Astrocyte of the spinal cord (primary cell): ENCODE measurements at regions not wholly inside any gene's neighbourhood (a gene's known extent, or its start where the extent isn't known, plus 50 kb on each side); places are given as distances from the start of the nearest gene placed in this dataset.

Source experiments
- DNase-seq: peaks from one replicate; pipeline ENCODE4 v3.0.0; 2011; ENCODE audit warnings: low read depth, low spot score
- H3K4me3 ChIP-seq: 2 replicates; pipeline ENCODE4 v1.5.1; 2011; ENCODE audit warnings: low read depth, mild to moderate bottlenecking, low read length, moderate library complexity
- in situ Hi-C: cut with HindIII; loops from 2 replicates; pipeline ENCODE4 v1.10.0; 2017; ENCODE audit warnings: low sequenced_read_pairs
- TF ChIP-seq, protein P1 (sequence below): IDR thresholded peaks from 2 replicates; pipeline ENCODE4 v1.5.1; 2012; ENCODE audit warnings: low read depth, mild to moderate bottlenecking, low read length, inconsistent platforms

DNA sequence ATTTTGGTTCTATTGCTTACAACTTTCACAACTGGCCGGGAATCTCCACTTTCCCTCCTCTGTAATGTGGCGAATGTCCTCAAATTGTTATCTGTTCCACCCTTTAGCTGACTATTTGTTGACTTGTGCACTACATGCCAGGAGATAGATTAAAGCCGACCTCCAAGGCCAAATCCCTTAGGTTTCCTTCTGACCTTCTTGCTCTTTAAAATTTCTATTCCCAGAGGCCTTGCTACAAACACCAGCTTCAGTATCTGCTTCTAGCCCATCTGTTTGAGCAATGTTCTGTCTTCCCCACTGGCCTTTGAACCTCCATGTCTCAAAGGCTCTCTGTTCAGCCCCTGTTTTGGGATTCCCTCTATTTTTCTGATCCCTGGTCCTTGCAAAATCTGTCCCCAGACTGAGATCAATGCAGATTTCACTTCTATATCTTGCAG is 426.2 kb downstream of the LRATD1 start:
- no peak for DNase-seq
- TF ChIP-seq, protein P1, sequence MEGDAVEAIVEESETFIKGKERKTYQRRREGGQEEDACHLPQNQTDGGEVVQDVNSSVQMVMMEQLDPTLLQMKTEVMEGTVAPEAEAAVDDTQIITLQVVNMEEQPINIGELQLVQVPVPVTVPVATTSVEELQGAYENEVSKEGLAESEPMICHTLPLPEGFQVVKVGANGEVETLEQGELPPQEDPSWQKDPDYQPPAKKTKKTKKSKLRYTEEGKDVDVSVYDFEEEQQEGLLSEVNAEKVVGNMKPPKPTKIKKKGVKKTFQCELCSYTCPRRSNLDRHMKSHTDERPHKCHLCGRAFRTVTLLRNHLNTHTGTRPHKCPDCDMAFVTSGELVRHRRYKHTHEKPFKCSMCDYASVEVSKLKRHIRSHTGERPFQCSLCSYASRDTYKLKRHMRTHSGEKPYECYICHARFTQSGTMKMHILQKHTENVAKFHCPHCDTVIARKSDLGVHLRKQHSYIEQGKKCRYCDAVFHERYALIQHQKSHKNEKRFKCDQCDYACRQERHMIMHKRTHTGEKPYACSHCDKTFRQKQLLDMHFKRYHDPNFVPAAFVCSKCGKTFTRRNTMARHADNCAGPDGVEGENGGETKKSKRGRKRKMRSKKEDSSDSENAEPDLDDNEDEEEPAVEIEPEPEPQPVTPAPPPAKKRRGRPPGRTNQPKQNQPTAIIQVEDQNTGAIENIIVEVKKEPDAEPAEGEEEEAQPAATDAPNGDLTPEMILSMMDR: no peak
- in situ Hi-C loops: no loop called here
- H3K4me3 ChIP-seq: no peak overlapping the region

DNA sequence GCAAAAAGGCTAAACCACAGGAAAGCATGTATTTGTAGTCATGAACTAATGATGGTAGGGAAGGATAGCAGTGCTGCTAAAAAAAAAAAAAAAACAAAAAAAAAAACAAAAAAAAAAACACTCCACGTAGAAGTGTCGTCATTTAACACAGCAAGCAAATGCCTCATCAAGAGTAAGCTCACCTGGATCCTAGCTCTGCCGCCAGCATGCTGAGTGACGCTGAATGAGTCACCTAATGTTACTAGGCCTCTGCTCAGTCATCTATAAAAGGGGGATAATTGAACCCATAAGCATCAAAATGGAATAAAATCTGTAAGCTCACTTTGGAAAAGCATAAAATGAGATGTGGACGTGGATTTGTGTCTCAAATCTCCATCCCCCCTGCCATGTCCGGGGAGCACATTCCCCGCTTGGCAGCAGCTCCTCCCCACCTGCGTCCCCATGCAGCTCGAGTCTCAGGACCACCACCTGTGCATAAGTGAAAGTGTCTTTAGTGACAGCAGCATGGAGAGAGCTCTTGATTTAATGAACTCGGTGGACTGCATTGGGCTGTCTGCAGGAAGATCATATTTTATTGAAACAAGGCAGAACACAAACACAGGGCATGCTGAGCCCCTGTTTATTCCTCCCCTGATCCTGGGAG is 427.5 kb downstream of the LRATD1 start:
- in situ Hi-C loops: no loop called here
- DNase-seq: no peak
- TF ChIP-seq, protein P1: no peak
- no peak overlapping the region for H3K4me3 ChIP-seq

DNA sequence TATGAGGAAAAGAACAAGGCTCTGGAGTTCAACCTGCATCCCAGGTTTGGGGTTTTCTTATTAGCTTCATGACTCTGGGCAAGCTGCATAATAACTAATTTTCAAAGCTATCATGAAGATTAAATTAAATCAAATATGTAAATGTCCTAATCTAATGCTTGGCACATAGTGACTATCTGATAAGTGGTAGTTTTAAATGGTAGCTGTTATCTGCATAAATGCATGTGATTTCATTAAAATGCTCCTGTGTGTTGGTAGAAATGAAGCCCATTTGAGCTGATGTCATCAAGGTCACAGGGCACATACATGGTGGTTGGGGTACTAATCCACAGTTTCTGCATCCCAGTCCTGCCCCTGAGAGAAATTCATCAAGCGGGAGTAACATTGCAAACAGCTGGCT is 428.8 kb downstream of the LRATD1 start:
- TF ChIP-seq, protein P1: no peak
- no peak overlapping the region for H3K4me3 ChIP-seq
- in situ Hi-C loops: no loop called here
- no peak for DNase-seq

DNA sequence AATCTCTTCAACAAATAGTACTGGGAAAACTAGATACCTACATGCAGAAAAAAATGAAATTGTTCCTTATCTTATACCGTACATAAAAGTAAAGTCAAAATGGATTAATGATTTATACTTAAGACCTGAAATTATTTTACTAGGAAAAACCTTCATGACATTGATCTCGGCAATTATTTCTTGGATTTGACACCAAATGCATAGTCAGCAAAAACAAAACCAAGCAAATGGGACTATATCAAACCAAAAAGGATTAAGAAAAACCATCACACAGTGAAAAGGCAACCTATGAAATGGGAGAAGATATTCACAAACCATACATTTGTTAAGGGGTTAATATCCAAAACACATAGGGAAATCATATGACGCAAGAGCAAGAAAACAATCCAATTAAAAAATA is 433.6 kb downstream of the LRATD1 start:
- DNase-seq: no peak
- in situ Hi-C loops: no loop called here

DNA sequence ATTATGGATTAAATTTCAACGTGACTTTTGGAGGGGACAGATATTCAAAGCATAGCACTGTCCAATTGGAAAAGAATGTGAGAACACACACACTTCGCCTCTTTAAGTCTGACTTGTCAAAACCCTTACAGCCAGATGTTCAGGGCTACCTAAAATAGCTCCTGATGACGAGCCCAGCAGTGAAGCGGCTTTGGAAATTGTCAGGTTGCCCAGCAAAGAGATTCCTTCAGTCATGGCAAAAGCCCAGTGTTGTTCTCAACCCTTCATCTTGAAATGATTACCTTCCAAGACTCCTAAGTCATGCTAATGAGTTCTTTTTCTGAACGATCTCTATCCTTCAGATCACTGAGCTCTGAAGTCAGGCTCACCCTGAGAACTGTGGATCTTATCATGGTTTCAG is 436.6 kb downstream of the LRATD1 start:
- no peak overlapping the region for H3K4me3 ChIP-seq
- in situ Hi-C loops: no loop called here
- DNase-seq: no peak
- TF ChIP-seq, protein P1: no peak

More for the DNA sequence above, 433.6 kb downstream of the LRATD1 start:
- H3K4me3 ChIP-seq: no peak overlapping the region
- TF ChIP-seq, protein P1: no peak

DNA sequence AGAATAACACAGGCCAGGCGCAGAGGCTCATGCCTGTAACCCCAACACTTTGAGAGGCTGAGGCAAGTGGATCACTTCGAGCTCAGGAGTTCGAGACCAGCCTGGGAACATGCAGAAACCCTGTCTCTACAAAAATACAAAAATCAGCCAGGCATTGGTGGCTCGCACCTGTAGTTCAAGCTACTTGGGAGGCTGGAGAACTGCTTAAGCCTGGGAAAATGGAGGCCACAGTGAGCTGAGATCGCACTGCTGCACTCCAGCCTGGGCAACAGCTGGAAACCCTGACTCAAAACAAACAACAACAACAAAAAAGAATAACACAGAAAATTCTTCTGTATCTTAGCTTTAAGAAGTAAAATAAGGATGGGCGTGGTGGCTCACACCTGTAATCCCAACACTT is 440.3 kb downstream of the LRATD1 start:
- no peak for DNase-seq
- no peak overlapping the region for H3K4me3 ChIP-seq
- in situ Hi-C loops: no loop called here
- TF ChIP-seq, protein P1: no peak

DNA sequence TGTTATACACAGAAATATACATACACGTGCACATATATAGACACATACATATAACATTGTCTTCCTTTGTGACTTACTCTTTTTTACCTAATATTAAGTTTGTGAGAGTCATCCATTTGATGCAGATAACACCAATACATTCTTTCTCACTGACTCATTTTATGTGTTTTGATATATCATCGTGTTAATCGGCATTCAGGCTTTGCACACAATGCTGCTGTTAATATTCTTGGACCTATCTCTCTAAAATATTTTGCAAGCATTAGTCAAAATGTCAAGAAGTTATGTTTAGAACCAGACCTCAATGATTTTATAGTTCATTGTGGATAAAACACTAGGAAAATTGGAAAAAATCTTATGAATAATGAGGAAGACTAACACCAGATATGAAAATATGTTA is 441.1 kb downstream of the LRATD1 start:
- TF ChIP-seq, protein P1: no peak
- DNase-seq: no peak
- no peak overlapping the region for H3K4me3 ChIP-seq
- in situ Hi-C loops: no loop called here
